ENCODE measurements at regions not wholly inside any gene's neighbourhood (a gene's known extent, or its start where the extent isn't known, plus 50 kb on each side); places are given as distances from the start of the nearest gene placed in this dataset.

- DNase-seq: peak; percentile 31
Observed at GRCh38 chr10:14389981-14390590, 59.4 kb upstream of the FRMD4A start.

GRCh38 chr10:14385596-14386593 is 55.2 kb upstream of the FRMD4A start:
- DNase-seq: peak; percentile 21

- no peak for DNase-seq
Observed at GRCh38 chr10:14384915-14385314, 54.2 kb upstream of the FRMD4A start.

GRCh38 chr10:14384116-14384730 is 53.5 kb upstream of the FRMD4A start:
- no peak for DNase-seq

DNA sequence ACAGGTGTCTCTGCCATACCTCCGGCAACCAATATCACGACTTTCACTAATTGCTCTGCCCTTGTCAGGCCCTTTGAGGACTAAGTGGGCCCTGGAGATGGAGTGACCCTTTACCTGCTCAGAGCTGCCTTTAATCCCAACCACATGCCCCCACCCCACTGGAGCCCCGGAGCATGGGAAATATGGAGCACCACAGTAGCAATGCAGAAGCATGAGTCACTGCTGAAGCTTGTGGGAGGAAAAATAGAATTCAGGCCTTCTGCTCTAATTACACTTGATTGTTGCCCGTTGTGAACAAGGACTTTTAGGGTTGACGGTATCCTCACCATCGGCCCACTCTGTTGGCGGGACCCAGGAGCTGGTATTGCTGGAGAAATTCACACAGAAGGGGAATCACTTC is 52.5 kb upstream of the FRMD4A start:
- DNase-seq: no peak

- DNase-seq: no peak
Observed at GRCh38 chr10:14382531-14382930, 51.8 kb upstream of the FRMD4A start.

DNA sequence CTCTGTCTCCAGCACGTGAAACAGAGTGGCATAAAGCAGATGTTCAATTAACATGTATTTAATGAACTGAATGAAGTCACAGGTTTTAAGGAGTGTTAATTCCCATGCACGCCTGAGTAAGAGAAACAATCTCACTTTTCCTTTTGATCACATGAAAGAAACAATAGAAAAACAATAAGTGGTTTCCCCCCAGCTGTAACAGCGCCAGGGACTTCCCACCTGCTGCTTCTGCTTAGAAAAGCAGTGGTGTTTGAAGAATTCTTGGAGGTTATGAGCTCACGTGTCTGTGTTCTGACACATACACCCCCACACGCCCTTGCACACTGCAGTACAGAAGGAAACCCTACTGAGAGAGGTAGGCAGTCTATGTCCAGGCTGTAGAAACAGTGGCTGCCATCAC is 51.3 kb upstream of the FRMD4A start:
- peak; percentile 54 for DNase-seq

DNA sequence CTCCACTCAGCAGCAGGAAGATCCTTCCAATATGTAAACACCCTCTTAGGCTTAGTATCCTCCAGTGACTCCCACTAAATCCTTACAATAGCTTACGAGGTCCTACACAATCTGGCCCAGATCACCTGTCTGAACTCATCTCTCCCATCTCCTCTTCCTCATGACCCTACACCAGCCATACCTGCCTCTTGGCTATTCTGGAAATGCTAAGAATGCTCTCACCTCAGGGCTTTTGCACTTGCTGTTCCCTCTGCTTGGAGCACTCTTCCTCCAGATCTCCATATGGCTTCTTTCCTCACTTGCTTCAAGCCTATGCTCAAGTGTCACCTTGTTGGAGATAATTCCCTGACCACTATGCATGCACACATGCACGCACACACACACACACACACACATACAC is 50.8 kb upstream of the FRMD4A start:
- no peak for DNase-seq

GRCh38 chr10:14380746-14381145 is 50.0 kb upstream of the FRMD4A start:
- no peak for DNase-seq
